SU-DHL-6 (cell line): ENCODE measurements at regions not wholly inside any gene's neighbourhood (a gene's known extent, or its start where the extent isn't known, plus 50 kb on each side); places are given as distances from the start of the nearest gene placed in this dataset.

Experiments used
- H2AFZ ChIP-seq: fragments of 200-600 bp; sonication (generic); 2 replicates; pipeline ENCODE4 v1.6.1; 2014; ENCODE audit warnings: low read depth, mild to moderate bottlenecking, moderate library complexity, mixed read lengths, antibody characterized with exemption, low read length; ENCODE audit not compliant: severe bottlenecking
- H3F3A ChIP-seq: fragments of 200-600 bp; shearing (Covaris generic); 2 replicates; pipeline ENCODE4 v1.6.0; 2016; ENCODE audit warnings: antibody characterized with exemption, mild to moderate bottlenecking; ENCODE audit not compliant: insufficient read depth
- H3K27ac ChIP-seq: fragments of 200-600 bp; sonication (generic); 2 replicates; pipeline ENCODE4 v1.5.1; 2016; ENCODE audit warnings: low read depth, mild to moderate bottlenecking, low read length, moderate library complexity, mixed read lengths
- H3K27me3 ChIP-seq: fragments of 200-600 bp; sonication (generic), shearing (Covaris generic); 2 replicates; pipeline ENCODE4 v1.6.0; 2014; ENCODE audit warnings: mild to moderate bottlenecking, low read length
- H3K36me3 ChIP-seq: fragments of 200-600 bp; sonication (generic); 2 replicates; pipeline ENCODE4 v1.6.1; 2014; ENCODE audit warnings: mild to moderate bottlenecking, low read length, mixed read lengths
- H3K4me2 ChIP-seq: fragments of 300-600, 200-600 bp; shearing (Covaris generic), sonication (generic); 2 replicates; pipeline ENCODE4 v1.6.0; 2014; ENCODE audit warnings: low read length, low read depth, mild to moderate bottlenecking; ENCODE audit not compliant: poor library complexity, severe bottlenecking
- H3K4me3 ChIP-seq: fragments of 200-600 bp; sonication (generic); 2 replicates; pipeline ENCODE4 v1.5.1; 2014; ENCODE audit warnings: antibody characterized with exemption, low read length, mild to moderate bottlenecking, mixed read lengths; ENCODE audit not compliant: insufficient read depth, poor library complexity, severe bottlenecking
- H3K79me2 ChIP-seq: fragments of 200-600 bp; sonication (generic); 2 replicates; pipeline ENCODE4 v1.6.1; 2014; ENCODE audit warnings: mild to moderate bottlenecking, low read length, moderate library complexity; ENCODE audit not compliant: insufficient read depth
- H3K9ac ChIP-seq: fragments of 200-600 bp; sonication (generic); 2 replicates; pipeline ENCODE4 v1.7.0; 2014; ENCODE audit warnings: mild to moderate bottlenecking, low read length
- H3K9me2 ChIP-seq: fragments of 200-600 bp; sonication (generic); replicated peaks from 2 replicates; pipeline ENCODE4 v1.6.1; 2014; ENCODE audit warnings: low read length; ENCODE audit not compliant: insufficient read depth
- H3K9me3 ChIP-seq: fragments of 200-600 bp; sonication (generic); 2 replicates; pipeline ENCODE4 v1.6.1; 2014; ENCODE audit warnings: low read length, mixed read lengths; ENCODE audit not compliant: insufficient read depth
- H4K20me1 ChIP-seq: fragments of 200-600 bp; sonication (generic); 2 replicates; pipeline ENCODE4 v1.6.1; 2014; ENCODE audit warnings: low read depth, mild to moderate bottlenecking, antibody characterized with exemption, low read length, moderate library complexity, mixed read lengths
- CTCF ChIP-seq: fragments of 200-600 bp; sonication (generic); IDR thresholded peaks from one replicate; pipeline ENCODE4 v1.5.1; 2017; ENCODE audit warnings: antibody characterized with exemption, mild to moderate bottlenecking, low read length, moderate library complexity; ENCODE audit not compliant: insufficient read depth, poor library complexity, severe bottlenecking
- EZH2phosphoT487 ChIP-seq: fragments of 200-600 bp; sonication (generic), shearing (Covaris generic); conservative IDR thresholded peaks from 2 replicates; pipeline ENCODE4 v1.6.1; 2018; ENCODE audit warnings: mild to moderate bottlenecking, antibody characterized with exemption, low read length, moderate library complexity, mixed read lengths

- H3K79me2 ChIP-seq, result no peaks in the 10 kb centered on the region
- H3K27ac ChIP-seq, result no peak overlapping the region
- H3K9me3 ChIP-seq, result no peaks in the 10 kb centered on the region
- no peak for TF ChIP-seq CTCF
- TF ChIP-seq EZH2phosphoT487, result no peak
- H3K9me2 ChIP-seq, result no peaks in the 10 kb centered on the region
- H3K36me3 ChIP-seq, result no peaks in the 10 kb centered on the region
- no peak overlapping the region for H3K9ac ChIP-seq
- H3K4me3 ChIP-seq, result no peak overlapping the region
- no peak overlapping the region for H2AFZ ChIP-seq
- H4K20me1 ChIP-seq, result no peaks in the 10 kb centered on the region
- H3K4me2 ChIP-seq, result no peak overlapping the region
- H3K27me3 ChIP-seq, result no peaks in the 10 kb centered on the region
- H3F3A ChIP-seq, result no peaks in the 10 kb centered on the region
Measured at GRCh38 chrX:13373431-13374187, 53.8 kb upstream of the ATXN3L start.

GRCh38 chrX:13373027-13373426 lies 53.2 kb upstream of the ATXN3L start:
- Histone ChIP-seq H3K9ac (no peak overlapping the region), H3F3A (no peaks in the 10 kb centered on the region), H3K4me2 (no peak overlapping the region), H3K27ac (no peak overlapping the region), H3K79me2 (no peaks in the 10 kb centered on the region), H3K9me2 (no peaks in the 10 kb centered on the region), H2AFZ (no peak overlapping the region), H3K4me3 (no peak overlapping the region), H3K36me3 (no peaks in the 10 kb centered on the region), H3K9me3 (no peaks in the 10 kb centered on the region), H3K27me3 (no peaks in the 10 kb centered on the region), H4K20me1 (no peaks in the 10 kb centered on the region)
- no peak for TF ChIP-seq CTCF
- no peak for TF ChIP-seq EZH2phosphoT487

- no peak overlapping the region for H3K9ac ChIP-seq
- H3F3A ChIP-seq, result no peaks in the 10 kb centered on the region
- no peak overlapping the region for H3K27ac ChIP-seq
- no peak overlapping the region for H2AFZ ChIP-seq
- TF ChIP-seq EZH2phosphoT487, result no peak
- no peak for TF ChIP-seq CTCF
- no peaks in the 10 kb centered on the region for H3K36me3 ChIP-seq
- H3K4me2 ChIP-seq, result no peak overlapping the region
- H3K27me3 ChIP-seq, result no peaks in the 10 kb centered on the region
- no peaks in the 10 kb centered on the region for H3K9me3 ChIP-seq
- H3K79me2 ChIP-seq, result no peaks in the 10 kb centered on the region
- no peaks in the 10 kb centered on the region for H4K20me1 ChIP-seq
- no peaks in the 10 kb centered on the region for H3K9me2 ChIP-seq
- no peak overlapping the region for H3K4me3 ChIP-seq
Measured at GRCh38 chrX:13372203-13372980, 52.5 kb upstream of the ATXN3L start.
